Muscle layer of duodenum (tissue), 2 donors: ENCODE measurements at regions not wholly inside any gene's neighbourhood (a gene's known extent, or its start where the extent isn't known, plus 50 kb on each side); places are given as distances from the start of the nearest gene placed in this dataset.

Experiments
- H3K27ac ChIP-seq: one replicate; pipeline ENCODE4 v1.7.0; 2013; ENCODE audit warnings: mild to moderate bottlenecking, low read length
- H3K27me3 ChIP-seq: one replicate; pipeline ENCODE4 v1.7.0; 2013; ENCODE audit warnings: low read depth, mild to moderate bottlenecking, control low read depth, low read length
- H3K36me3 ChIP-seq, 2 donors: one replicate each; pipeline ENCODE4 v1.7.0; 2013; ENCODE audit warnings: low read length in 2 of 2, control low read depth in 1 of 2, mild to moderate bottlenecking in 1 of 2; ENCODE audit not compliant: insufficient read depth in 2 of 2, control insufficient read depth in 1 of 2
- H3K4me1 ChIP-seq, 2 donors: one replicate each; pipeline ENCODE4 v1.7.0; 2013; ENCODE audit warnings: low read length in 2 of 2, mild to moderate bottlenecking in 2 of 2, control low read depth in 1 of 2, moderate library complexity in 1 of 2; ENCODE audit not compliant: insufficient read depth in 2 of 2, control insufficient read depth in 1 of 2
- H3K4me3 ChIP-seq, 2 donors: one replicate each; pipeline ENCODE4 v1.7.0; 2013; ENCODE audit warnings: low read length in 2 of 2, low read depth in 1 of 2, mild to moderate bottlenecking in 1 of 2
- H3K9me3 ChIP-seq, 2 donors: one replicate each; pipeline ENCODE4 v1.7.0; 2013; ENCODE audit warnings: low read length in 2 of 2, control low read depth in 1 of 2, mild to moderate bottlenecking in 1 of 2; ENCODE audit not compliant: control insufficient read depth in 1 of 2
- donor health status: healthy.

DNA sequence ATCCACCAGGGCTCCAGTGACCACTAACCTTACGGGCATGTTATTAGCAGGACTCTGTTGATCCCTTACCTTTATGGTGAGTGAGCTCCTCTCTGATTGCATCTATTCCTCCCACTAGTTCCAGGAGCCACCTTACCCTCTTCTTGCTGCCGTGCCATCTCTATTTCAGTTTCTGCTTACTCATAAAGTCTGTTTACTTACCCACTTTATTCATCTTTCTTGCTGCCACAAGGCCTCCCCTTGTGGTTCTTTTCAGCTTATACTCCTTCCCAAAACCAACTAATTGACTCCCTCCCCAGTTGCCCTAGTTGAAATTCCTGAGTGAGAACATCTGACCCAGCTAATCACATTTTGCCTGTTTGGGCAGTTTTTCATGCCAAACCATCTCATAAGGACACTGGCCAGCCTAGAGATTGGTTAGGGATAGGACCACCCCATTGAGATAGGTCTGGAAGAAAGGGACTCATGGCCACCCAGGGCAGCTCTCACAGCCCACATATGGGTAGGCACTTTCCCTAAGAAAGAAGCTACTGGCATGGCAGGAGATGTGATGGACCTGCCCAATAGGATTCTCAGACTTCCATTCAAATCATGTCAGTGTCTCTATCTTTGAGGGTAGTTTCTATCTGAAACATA lies 412.7 kb downstream of the EFNA5 start:
- Histone ChIP-seq H3K27ac (no peak overlapping the region), H3K9me3 (no peaks in the 10 kb centered on the region), H3K4me1 (no peaks in the 10 kb centered on the region), H3K36me3 (no peaks in the 10 kb centered on the region), H3K27me3 (no peaks in the 10 kb centered on the region), H3K4me3 (no peak overlapping the region)

DNA sequence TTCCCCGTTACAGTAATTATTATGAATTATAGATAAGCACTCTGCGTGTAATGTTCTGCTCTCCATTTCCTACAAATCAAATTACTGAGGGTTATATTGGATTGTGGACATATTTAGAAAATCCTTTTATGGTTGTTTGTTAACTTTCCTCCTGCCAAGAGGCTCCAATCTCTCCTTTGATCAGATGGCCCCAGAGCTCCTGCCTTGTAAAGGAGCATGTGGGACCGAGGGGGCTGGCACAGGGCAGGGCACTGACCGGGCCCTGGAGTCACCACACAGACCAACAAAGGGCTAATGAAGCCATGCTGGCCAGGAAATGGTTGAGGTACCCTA lies 415.9 kb downstream of the EFNA5 start:
- Histone ChIP-seq H3K36me3 (no peaks in the 10 kb centered on the region), H3K27me3 (no peaks in the 10 kb centered on the region), H3K4me1 (no peaks in the 10 kb centered on the region), H3K4me3 (no peak overlapping the region), H3K9me3 (no peaks in the 10 kb centered on the region), H3K27ac (no peak overlapping the region)

DNA sequence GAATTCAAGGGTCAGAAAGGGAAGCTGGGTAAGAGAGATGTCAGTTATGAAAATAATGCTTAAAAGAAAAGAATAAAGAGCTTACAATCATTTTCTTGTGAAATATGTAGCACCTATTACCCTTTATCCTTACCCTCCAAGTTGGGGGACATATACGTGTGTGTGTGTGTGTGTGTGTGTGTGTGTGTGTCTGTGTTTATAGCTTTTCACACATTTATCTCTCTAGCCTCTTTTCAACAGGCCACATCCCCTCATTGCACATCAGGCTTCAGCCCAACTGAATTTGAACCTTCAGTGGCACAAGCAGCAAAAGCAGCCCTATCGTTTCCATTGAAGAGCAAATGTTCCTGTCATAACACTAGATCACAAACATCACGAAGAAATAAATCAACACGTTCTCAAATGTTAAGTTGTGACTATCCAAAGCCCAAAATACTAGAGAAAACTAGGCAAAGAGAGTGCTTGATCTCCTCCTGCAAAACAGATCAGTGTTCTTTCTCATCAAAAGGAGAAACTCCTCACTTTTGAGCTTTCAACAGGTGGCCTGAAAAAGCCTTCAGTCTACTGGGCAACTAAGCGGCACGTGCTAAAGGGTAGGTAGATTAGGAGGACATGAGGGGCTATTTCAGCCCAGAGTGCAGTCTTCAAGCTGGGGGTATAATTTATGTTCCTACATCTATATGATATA lies 416.4 kb downstream of the EFNA5 start:
- no peak overlapping the region for H3K4me3 ChIP-seq
- no peaks in the 10 kb centered on the region for H3K36me3 ChIP-seq
- no peaks in the 10 kb centered on the region for H3K9me3 ChIP-seq
- H3K4me1 ChIP-seq, result no peaks in the 10 kb centered on the region
- no peaks in the 10 kb centered on the region for H3K27me3 ChIP-seq
- no peak overlapping the region for H3K27ac ChIP-seq

DNA sequence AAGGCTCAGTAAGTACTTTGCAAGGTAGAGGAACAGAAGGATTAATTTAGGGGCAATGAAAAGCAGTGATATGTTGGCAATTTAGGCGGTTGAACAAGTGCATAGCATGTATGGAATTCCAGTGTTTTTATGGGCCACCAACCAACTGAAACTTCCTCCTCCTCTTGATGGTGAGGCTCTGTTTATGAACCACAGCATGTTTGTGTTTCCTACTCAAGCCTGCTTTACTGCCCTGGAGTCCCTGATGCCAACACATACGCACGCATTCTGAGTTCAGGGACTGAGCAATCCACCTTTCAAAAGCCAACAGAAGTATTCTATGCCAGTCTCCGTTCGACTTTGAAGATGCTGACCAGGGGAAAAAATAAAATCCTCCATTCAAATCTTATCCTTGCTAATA lies 417.5 kb downstream of the EFNA5 start:
- Histone ChIP-seq H3K4me3 (no peak overlapping the region), H3K27ac (no peak overlapping the region)

DNA sequence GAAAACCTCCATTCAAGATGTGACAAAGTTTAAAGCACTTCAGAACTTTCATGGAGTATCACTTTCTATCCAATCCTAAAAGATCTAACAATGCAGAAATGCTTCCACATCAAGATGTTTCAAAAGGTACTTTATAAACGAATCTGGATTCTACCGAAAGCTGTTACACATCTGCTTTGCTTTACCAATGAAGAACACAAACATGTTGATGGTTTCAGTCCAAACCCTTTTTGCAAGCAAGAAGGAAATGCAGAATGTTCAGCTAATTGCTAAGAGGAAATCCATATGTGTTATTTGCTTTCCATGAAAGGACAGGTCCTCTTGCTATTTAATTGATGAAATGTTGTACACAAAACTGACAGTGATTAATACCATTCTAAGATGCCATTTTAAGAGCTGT lies 419.6 kb downstream of the EFNA5 start:
- Histone ChIP-seq H3K27ac (no peak overlapping the region), H3K4me1 (no peaks in the 10 kb centered on the region), H3K9me3 (no peaks in the 10 kb centered on the region), H3K36me3 (no peaks in the 10 kb centered on the region), H3K27me3 (no peaks in the 10 kb centered on the region), H3K4me3 (no peak overlapping the region)

More for the DNA sequence above, 417.5 kb downstream of the EFNA5 start:
- Histone ChIP-seq H3K36me3 (no peaks in the 10 kb centered on the region), H3K9me3 (no peaks in the 10 kb centered on the region), H3K27me3 (no peaks in the 10 kb centered on the region), H3K4me1 (no peaks in the 10 kb centered on the region)

DNA sequence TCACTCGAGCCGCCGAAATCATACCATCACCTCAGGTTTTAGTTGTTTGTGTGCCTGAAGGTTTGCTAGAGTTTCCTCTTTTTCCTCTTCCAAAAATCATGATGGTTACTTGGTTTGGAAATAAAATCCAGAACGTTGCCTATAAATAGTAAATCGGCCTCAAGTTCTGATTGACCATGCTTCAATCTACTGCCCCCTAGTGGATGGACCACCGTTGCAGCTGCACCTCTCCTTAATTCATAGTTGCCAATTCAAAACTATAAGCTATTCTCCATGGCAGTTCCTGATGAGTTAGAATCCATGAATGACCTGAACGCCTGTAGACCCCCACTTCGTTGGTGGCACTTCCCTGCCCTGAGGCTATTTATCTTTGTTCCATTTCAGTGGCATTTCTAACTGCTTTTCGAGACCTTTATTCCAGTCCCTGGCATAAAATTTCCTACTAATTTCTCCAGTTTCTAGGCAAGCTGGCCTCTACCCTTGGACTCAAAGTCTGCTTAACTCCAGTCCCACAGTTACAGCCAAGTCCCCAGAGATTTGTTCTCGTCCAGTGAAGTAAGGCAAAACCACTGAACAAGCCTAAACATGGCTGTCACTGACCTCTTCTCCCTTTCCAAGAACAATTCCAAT lies 422.6 kb downstream of the EFNA5 start:
- no peak overlapping the region for H3K4me3 ChIP-seq
- no peaks in the 10 kb centered on the region for H3K36me3 ChIP-seq
- no peak overlapping the region for H3K27ac ChIP-seq
- H3K9me3 ChIP-seq, result no peaks in the 10 kb centered on the region
- no peaks in the 10 kb centered on the region for H3K27me3 ChIP-seq
- H3K4me1 ChIP-seq, result no peaks in the 10 kb centered on the region

DNA sequence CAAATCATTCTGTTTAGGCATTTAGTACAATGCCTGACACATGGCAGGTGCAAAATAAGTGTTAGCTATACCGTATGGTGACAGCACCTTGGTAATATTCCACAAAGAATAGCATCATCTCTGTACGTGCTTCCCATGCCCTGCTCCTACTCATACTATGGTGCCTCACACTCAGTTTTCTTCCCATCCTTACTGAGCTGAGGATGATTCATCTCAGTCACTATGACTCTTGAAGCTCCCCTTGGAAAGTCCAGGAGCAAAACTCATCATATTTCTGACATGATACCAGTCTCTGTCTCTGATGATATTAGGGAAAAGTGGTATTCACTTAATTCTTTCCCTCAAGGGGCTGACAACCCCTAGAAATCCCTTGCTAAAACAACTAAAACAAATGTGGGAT lies 423.3 kb downstream of the EFNA5 start:
- Histone ChIP-seq H3K9me3 (no peaks in the 10 kb centered on the region), H3K27me3 (no peaks in the 10 kb centered on the region), H3K36me3 (no peaks in the 10 kb centered on the region), H3K27ac (no peak overlapping the region), H3K4me1 (no peaks in the 10 kb centered on the region), H3K4me3 (no peak overlapping the region)

DNA sequence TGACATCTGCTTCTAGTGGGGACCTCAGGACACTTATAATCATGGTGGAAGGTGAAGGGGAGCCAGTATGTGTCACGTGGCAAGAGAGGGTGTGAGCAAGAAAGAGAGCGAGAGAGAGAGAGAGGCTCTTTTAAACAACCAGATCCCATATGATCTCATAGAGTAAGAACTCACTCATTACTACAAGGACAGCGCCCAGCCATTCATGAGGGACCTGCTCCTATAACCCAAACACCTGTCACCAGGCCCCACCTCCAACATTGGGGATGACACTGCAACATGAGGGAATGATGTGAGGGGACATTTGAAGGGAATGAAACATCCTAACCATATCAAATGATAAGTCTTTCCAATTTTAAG lies 427.5 kb downstream of the EFNA5 start:
- H3K4me1 ChIP-seq, result no peaks in the 10 kb centered on the region
- H3K9me3 ChIP-seq, result no peaks in the 10 kb centered on the region
- H3K27me3 ChIP-seq, result no peaks in the 10 kb centered on the region
- H3K4me3 ChIP-seq, result no peak overlapping the region
- no peak overlapping the region for H3K27ac ChIP-seq
- H3K36me3 ChIP-seq, result no peaks in the 10 kb centered on the region

DNA sequence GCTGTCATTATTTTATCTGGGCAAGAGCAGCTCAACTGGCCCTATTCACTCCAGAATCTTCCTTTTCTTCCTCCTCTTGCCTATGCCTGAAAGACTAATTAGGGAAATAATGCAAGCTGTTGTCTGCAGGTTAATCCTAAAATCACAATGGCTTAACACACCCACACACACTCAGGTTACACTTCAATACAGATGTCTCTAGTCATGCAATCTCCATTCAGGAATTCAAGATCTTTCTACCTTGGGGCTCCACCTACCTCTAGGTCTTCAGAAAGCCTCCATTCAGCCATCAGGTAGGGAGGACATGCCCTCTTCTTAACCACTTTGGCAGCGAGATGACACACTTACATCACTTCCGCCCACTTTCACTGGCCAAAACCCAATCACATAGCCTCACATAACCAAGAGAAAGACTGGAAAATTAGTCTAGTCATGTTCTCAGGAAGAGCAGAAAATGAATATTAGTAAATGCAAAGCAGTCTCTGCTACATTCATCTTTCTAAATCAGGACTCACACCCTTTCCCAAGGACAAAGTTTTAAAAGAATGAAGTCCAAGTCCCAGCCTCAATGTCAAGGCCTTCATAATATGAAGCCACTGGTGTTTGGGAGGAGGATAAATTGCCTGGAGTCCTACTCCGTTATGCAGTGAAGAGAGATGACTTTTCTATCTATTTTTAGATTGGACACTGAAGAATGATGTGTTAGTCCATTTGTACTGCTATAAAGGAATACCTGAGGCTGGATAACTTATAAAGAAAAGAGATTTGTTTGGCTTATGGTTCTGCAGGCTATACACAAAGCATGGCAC lies 428.1 kb downstream of the EFNA5 start:
- Histone ChIP-seq H3K27ac (no peak overlapping the region), H3K4me3 (no peak overlapping the region), H3K27me3 (no peaks in the 10 kb centered on the region), H3K4me1 (no peaks in the 10 kb centered on the region), H3K9me3 (no peaks in the 10 kb centered on the region), H3K36me3 (no peaks in the 10 kb centered on the region)

DNA sequence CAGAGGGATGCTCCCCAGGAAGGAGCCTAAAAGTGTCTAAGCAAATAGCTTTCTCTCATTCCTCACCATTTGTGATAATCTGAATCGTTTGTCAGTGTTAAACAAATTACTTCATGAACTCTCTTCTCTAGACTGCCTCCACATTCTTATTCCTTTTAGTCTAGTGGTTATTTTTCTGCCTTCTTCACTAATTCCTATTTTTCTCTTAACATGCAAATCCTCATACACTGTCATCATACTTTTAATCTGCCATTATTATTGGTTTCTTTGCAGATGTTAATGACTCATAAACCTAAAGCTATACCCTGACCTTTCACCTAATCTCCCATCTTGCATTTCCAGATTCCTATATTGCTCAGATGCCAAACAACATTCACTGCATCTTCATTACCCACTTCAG lies 428.9 kb downstream of the EFNA5 start:
- Histone ChIP-seq H3K36me3 (no peaks in the 10 kb centered on the region), H3K4me3 (no peak overlapping the region), H3K27ac (no peak overlapping the region), H3K27me3 (no peaks in the 10 kb centered on the region), H3K4me1 (no peaks in the 10 kb centered on the region), H3K9me3 (no peaks in the 10 kb centered on the region)

DNA sequence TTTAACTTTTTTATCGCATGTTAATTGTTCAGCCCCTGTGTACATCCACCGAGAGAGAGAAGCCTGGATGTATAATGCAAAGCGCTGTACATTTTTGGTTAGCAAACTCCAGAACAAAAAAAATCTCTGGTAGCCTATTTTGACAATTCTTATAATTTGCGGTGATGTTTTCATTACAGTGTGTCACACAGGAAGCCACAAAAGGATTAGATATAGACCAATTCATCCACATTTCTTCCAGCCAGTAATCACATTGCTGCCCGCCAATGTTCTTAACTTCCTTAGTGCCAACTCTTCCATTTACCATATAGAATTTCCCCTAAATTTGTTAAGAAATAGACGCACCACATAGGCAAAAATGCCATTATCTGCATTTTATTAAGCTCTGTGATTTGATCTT lies 435.6 kb downstream of the EFNA5 start:
- Histone ChIP-seq H3K27me3 (no peaks in the 10 kb centered on the region), H3K4me3 (no peak overlapping the region), H3K36me3 (no peaks in the 10 kb centered on the region), H3K4me1 (no peaks in the 10 kb centered on the region), H3K9me3 (no peaks in the 10 kb centered on the region), H3K27ac (no peak overlapping the region)
